Smooth muscle cell (in vitro differentiated cells): ENCODE measurements at regions not wholly inside any gene's neighbourhood (a gene's known extent, or its start where the extent isn't known, plus 50 kb on each side); places are given as distances from the start of the nearest gene placed in this dataset.
"Not testable (repeated sequence)": the region's sequence is repeated elsewhere in the genome, so short reads cannot be mapped to it uniquely, and the experiment has no call there.

ENCODE experiments used
- DNase-seq: peaks from one replicate; lab custom pipeline; 2025; ENCODE audit not compliant: unreplicated experiment; lab: John Stamatoyannopoulos, UW
- H2AFZ ChIP-seq: fragments of 200-600 bp; sonication (generic); 2 replicates; pipeline ENCODE4 v1.6.0; 2016; ENCODE audit warnings: antibody characterized with exemption, low read depth, mild to moderate bottlenecking
- H3F3A ChIP-seq: fragments of 200-600 bp; sonication (generic); 2 replicates; pipeline ENCODE4 v1.6.0; 2017; ENCODE audit warnings: antibody characterized with exemption, low read depth
- H3K27ac ChIP-seq: fragments of 200-600 bp; sonication (generic); 2 replicates; pipeline ENCODE4 v1.5.1; 2016; ENCODE audit warnings: low read depth, mild to moderate bottlenecking
- H3K27me3 ChIP-seq: fragments of 200-600 bp; sonication (generic); 2 replicates; pipeline ENCODE4 v1.6.1; 2016; ENCODE audit warnings: low read depth, mild to moderate bottlenecking
- H3K36me3 ChIP-seq: fragments of 200-600 bp; sonication (generic); 2 replicates; pipeline ENCODE4 v1.5.1; 2016; ENCODE audit warnings: low read depth
- H3K4me1 ChIP-seq: fragments of 200-600 bp; sonication (generic); 2 replicates; pipeline ENCODE4 v1.5.1; 2016; ENCODE audit warnings: low read depth
- H3K4me2 ChIP-seq: fragments of 200-600 bp; sonication (generic); 2 replicates; pipeline ENCODE4 v1.6.0; 2016; ENCODE audit warnings: mild to moderate bottlenecking
- H3K4me3 ChIP-seq: fragments of 200-600 bp; sonication (generic); 2 replicates; pipeline ENCODE4 v1.5.1; 2016; ENCODE audit warnings: mild to moderate bottlenecking
- H3K79me2 ChIP-seq: fragments of 200-600 bp; sonication (generic); 2 replicates; pipeline ENCODE4 v1.6.0; 2016; ENCODE audit warnings: low read depth, mild to moderate bottlenecking
- H3K9ac ChIP-seq: fragments of 200-600 bp; sonication (generic); 2 replicates; pipeline ENCODE4 v1.6.0; 2016; ENCODE audit warnings: low read depth
- H3K9me3 ChIP-seq: fragments of 200-600 bp; sonication (generic); replicated peaks from 2 replicates; pipeline ENCODE4 v1.5.1; 2016; ENCODE audit warnings: low read depth
- H4K20me1 ChIP-seq: fragments of 200-600 bp; sonication (generic); 2 replicates; pipeline ENCODE4 v1.6.0; 2016; ENCODE audit warnings: low read depth
- WGBS: methylation state at CpG from one replicate; pipeline ENCODE4 v1.1.7; 2016; ENCODE audit warnings: low lambda C conversion rate; 5-methylcytosine and 5-hydroxymethylcytosine counted together
- TF ChIP-seq, protein P1 (sequence below): fragments of 200-600 bp; sonication (generic); IDR thresholded peaks from 2 replicates; pipeline ENCODE4 v1.5.1; 2017; ENCODE audit warnings: borderline replicate concordance, mild to moderate bottlenecking, antibody characterized with exemption; ENCODE audit not compliant: insufficient read depth, poor library complexity, severe bottlenecking

- H3K4me1 ChIP-seq, result no peaks in the 10 kb centered on the region
- no peaks in the 10 kb centered on the region for H4K20me1 ChIP-seq
- peaks cover 4% of the 10 kb centered on the region for H3K27me3 ChIP-seq
- no peaks in the 10 kb centered on the region for H3F3A ChIP-seq
- no peaks in the 10 kb centered on the region for H3K36me3 ChIP-seq
- H3K27ac ChIP-seq, result no peak overlapping the region
- no peaks in the 10 kb centered on the region for H3K9me3 ChIP-seq
- H3K4me2 ChIP-seq, result no peak overlapping the region
- TF ChIP-seq, protein P1, sequence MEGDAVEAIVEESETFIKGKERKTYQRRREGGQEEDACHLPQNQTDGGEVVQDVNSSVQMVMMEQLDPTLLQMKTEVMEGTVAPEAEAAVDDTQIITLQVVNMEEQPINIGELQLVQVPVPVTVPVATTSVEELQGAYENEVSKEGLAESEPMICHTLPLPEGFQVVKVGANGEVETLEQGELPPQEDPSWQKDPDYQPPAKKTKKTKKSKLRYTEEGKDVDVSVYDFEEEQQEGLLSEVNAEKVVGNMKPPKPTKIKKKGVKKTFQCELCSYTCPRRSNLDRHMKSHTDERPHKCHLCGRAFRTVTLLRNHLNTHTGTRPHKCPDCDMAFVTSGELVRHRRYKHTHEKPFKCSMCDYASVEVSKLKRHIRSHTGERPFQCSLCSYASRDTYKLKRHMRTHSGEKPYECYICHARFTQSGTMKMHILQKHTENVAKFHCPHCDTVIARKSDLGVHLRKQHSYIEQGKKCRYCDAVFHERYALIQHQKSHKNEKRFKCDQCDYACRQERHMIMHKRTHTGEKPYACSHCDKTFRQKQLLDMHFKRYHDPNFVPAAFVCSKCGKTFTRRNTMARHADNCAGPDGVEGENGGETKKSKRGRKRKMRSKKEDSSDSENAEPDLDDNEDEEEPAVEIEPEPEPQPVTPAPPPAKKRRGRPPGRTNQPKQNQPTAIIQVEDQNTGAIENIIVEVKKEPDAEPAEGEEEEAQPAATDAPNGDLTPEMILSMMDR, result no peak
- H3K4me3 ChIP-seq, result no peak overlapping the region
- DNase-seq, result no peak
- no peak overlapping the region for H3K9ac ChIP-seq
- no peaks in the 10 kb centered on the region for H3K79me2 ChIP-seq
- no peak overlapping the region for H2AFZ ChIP-seq
- WGBS, result 98% methylated on average over 2 of the region's 2 CpGs
These were observed 372.2 kb upstream of the SGO1 start for GRCh38 chr3:20558161-20558560.

- Histone ChIP-seq H2AFZ (no peak overlapping the region), H3K9ac (no peak overlapping the region), H3K4me1 (no peaks in the 10 kb centered on the region), H4K20me1 (no peaks in the 10 kb centered on the region), H3F3A (no peaks in the 10 kb centered on the region), H3K27ac (no peak overlapping the region), H3K79me2 (no peaks in the 10 kb centered on the region), H3K27me3 (peaks cover 4% of the 10 kb centered on the region), H3K36me3 (no peaks in the 10 kb centered on the region), H3K9me3 (no peaks in the 10 kb centered on the region), H3K4me3 (no peak overlapping the region), H3K4me2 (no peak overlapping the region)
- TF ChIP-seq, protein P1, result no peak
- WGBS, result 90% methylated on average over 4 of the region's 4 CpGs
- no peak for DNase-seq
These were observed 370.7 kb upstream of the SGO1 start for GRCh38 chr3:20556661-20557060.

DNA sequence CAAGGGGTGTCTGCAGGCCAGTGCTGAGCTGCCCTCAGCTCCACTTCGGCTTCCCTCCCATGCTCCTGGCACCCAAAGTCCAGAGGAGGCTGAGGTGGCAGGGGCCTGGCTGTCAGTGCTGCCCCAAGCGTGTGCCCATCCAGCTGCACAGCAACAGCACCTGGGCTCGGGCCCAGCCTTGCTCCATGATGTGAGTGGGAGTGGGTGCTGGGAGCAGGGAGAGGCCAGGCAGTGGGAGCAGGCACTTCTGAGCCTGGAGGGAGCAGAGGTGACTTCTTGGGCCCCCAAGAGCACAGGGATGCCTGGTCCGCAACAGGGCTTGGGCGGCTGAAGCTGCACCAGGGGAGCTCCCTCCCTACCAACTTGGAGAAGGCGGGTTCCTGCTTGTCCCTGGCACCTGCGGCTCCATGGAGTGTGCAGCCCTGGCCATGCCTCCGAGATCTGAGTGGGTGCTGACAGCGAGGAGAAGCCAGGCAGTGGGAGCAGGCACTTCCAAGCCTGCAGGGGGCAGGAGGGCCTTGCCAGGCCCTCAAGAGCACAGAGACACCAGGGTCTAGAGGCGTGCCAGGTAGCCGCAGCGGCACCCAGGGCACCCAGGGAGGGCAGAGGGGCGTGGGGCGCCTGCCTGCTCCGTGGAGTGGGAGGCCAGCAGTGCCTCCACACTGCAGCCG, 366.7 kb upstream of the SGO1 start:
- Histone ChIP-seq H3K27me3 (no peaks in the 10 kb centered on the region), H3K4me3 (no peak overlapping the region), H3K9ac (no peak overlapping the region), H3K36me3 (no peaks in the 10 kb centered on the region), H3K4me1 (no peaks in the 10 kb centered on the region), H3K79me2 (no peaks in the 10 kb centered on the region), H3K4me2 (no peak overlapping the region), H2AFZ (no peak overlapping the region), H4K20me1 (no peaks in the 10 kb centered on the region), H3K9me3 (no peaks in the 10 kb centered on the region), H3K27ac (no peak overlapping the region), H3F3A (no peaks in the 10 kb centered on the region)
- TF ChIP-seq, protein P1, result no peak
- no peak for DNase-seq
- 91% methylated on average over 15 of the region's 16 CpGs for whole genome bisulfite sequencing

- not testable (repeated sequence) for H4K20me1 ChIP-seq, DNase-seq, H3K27me3 ChIP-seq, H3K27ac ChIP-seq, H3K4me3 ChIP-seq, H3F3A ChIP-seq, H3K9me3 ChIP-seq, H3K4me2 ChIP-seq, H2AFZ ChIP-seq, H3K4me1 ChIP-seq, H3K79me2 ChIP-seq, H3K36me3 ChIP-seq, H3K9ac ChIP-seq
- WGBS, result 92% methylated on average over 17 of the region's 35 CpGs
These were observed 361.6 kb upstream of the SGO1 start for GRCh38 chr3:20547361-20548269.
